Stomach (tissue), 4 donors: ENCODE measurements at regions not wholly inside any gene's neighbourhood (a gene's known extent, or its start where the extent isn't known, plus 50 kb on each side); places are given as distances from the start of the nearest gene placed in this dataset.

Experiments used
- CTCF ChIP-seq, 7 experiments: fragments of 450-650 bp in 4 of 7; fragments of 200-600 bp in 3 of 7; sonication (generic) in 3 of 7; IDR thresholded peaks; one replicate each; pipeline ENCODE4 v1.5.1; 2016 to 2019; ENCODE audit warnings: antibody characterized with exemption in 7 of 7, control low read depth in 2 of 7, mild to moderate bottlenecking in 1 of 7
- POLR2A ChIP-seq, 4 donors: fragments of 450-650 bp; IDR thresholded peaks; one replicate each; pipeline ENCODE4 v1.6.1; 2016; ENCODE audit warnings: antibody characterized with exemption in 4 of 4, control low read depth in 2 of 4, mild to moderate bottlenecking in 1 of 4, moderate library complexity in 1 of 4

- no peak for TF ChIP-seq POLR2A (IDR thresholded peaks at IDR 0.05)
- no peak for TF ChIP-seq CTCF (IDR thresholded peaks at IDR 0.05)
These were observed 447.7 kb upstream of the FANCL start for GRCh38 chr2:58688813-58689212.
